DOHH2 (cell line): ENCODE measurements at regions not wholly inside any gene's neighbourhood (a gene's known extent, or its start where the extent isn't known, plus 50 kb on each side); places are given as distances from the start of the nearest gene placed in this dataset.

Source experiments
- CTCF ChIP-seq: fragments of 200-600 bp; sonication (generic); IDR thresholded peaks from one replicate; pipeline ENCODE4 v1.5.1; 2014; ENCODE audit warnings: antibody characterized with exemption, mild to moderate bottlenecking, low read depth, low read length; ENCODE audit not compliant: poor library complexity, severe bottlenecking
- EZH2phosphoT487 ChIP-seq: fragments of 200-600 bp; sonication (generic); IDR thresholded peaks from 2 replicates; pipeline ENCODE4 v1.6.1; 2017; ENCODE audit warnings: borderline replicate concordance, mild to moderate bottlenecking, antibody characterized with exemption, low read length, moderate library complexity, mixed read lengths

- no peak for TF ChIP-seq CTCF
- TF ChIP-seq EZH2phosphoT487: no peak
These were observed 860.8 kb upstream of the MAP3K7 start for GRCh38 chr6:91447530-91448254.
